DMS153 treated with DMSO at 0.1 percent for 48 hours (cell line): ENCODE measurements at regions not wholly inside any gene's neighbourhood (a gene's known extent, or its start where the extent isn't known, plus 50 kb on each side); places are given as distances from the start of the nearest gene placed in this dataset.

Experiments used
- DNase-seq: peaks from one replicate; lab custom pipeline; 2025; ENCODE audit not compliant: unreplicated experiment; lab: John Stamatoyannopoulos, UW

DNA sequence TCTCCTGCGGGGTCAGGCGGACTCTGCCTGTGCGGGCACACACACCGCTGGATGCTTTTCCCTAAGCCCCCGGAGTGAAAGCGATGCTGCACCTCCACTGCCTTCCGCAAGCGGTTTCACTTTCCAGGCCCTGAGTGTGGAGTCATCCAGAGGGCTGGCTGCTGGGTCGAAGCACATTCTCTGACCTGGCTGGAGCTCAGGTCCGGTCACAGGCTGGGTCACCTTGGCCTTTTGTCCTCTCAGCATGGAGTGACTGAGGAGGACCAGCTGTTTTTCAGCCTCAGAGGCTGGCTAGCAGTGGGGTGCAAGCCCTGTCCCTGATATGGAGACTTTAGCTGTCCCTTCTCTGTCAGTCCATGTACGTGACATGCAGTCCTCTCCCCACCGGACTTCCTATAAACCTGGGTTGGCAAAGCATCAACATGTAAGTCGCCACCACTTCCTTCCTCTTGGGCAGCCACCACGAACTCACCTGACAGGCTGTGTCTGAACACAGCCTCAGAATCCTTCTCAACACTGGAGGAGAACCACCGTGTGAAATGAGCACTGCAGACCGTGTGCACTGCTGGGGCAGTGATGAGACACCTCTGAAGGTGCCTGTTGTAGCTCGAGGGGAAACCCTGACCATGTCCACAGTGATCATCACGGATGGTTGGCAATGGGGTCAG lies 51.3 kb downstream of the GADD45G start:
- DNase-seq: no peak

- no peak for DNase-seq
Measured at GRCh38 chr9:89657295-89657694, 52.5 kb downstream of the GADD45G start.

DNA sequence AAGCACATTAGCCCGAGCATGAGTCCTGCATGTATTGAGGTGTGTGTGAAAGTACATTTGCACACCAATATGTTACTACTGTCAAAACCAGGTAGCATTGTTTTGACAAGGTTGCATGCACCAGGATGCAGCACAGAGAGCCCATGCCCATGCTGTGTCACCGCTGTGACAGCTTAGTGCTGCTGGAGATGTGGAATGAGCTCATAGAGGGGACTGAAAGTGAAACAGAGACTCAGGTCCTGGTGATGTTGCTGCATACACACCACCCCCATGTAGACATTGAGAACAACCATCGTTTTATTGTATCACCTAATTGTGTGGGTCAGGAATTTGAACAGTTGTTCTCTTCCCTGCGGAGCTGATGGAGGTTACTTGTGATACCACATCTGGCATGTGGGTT lies 53.0 kb downstream of the GADD45G start:
- no peak for DNase-seq

DNA sequence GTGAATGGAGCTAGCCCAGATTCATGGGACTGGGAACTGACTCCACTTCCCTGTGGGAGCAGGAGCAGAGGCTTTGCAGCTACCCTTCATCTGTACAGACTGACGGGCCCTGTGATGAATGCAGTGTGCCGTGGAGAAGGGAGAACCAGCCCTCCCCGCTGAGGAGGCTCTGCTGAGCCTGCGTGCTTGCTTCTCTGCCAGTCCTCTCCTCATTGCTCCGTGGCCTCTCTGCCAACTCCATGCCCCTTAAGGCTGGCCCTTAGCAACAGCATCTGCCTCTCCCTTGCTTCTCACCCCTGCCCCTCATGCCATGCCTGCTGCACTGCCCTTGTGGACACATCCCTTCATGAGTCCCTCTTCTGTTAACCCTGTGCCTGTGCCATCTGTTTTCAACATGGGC lies 53.6 kb downstream of the GADD45G start:
- DNase-seq: no peak

GRCh38 chr9:89658931-89659330 lies 54.1 kb downstream of the GADD45G start:
- DNase-seq: no peak

GRCh38 chr9:89659473-89659872 lies 54.7 kb downstream of the GADD45G start:
- DNase-seq: no peak

- DNase-seq: no peak
Measured at GRCh38 chr9:89659891-89660685, 55.3 kb downstream of the GADD45G start.

DNA sequence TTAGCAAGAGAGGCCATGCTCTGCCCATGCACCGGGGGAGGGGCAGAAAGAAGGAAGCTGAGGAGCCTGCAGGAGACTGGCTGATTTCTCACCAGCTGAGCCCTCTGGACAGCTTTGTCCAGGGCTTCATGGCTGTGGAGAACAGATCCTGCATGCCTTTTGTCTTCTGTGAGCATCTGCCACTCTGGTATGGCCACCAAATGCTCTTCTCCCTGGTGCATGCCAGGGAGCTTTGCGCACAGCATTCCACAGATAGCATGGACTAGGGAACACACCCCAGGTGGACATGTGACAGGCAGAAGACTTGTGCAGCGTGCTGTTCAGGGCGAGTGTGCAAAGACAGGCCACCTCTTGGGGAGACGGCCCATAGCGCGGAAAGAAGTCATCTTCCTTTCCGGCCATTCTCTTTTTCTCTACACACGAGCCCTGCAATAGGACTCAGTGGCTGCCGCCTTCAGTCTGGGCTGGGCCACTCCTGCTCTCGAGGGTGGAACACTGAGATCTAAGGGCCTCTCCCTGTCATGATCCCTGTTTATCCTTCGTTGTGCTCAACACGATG lies 56.7 kb downstream of the GADD45G start:
- no peak for DNase-seq

- DNase-seq: peak; percentile 98
Measured at GRCh38 chr9:89661956-89662717, 57.3 kb downstream of the GADD45G start.

DNA sequence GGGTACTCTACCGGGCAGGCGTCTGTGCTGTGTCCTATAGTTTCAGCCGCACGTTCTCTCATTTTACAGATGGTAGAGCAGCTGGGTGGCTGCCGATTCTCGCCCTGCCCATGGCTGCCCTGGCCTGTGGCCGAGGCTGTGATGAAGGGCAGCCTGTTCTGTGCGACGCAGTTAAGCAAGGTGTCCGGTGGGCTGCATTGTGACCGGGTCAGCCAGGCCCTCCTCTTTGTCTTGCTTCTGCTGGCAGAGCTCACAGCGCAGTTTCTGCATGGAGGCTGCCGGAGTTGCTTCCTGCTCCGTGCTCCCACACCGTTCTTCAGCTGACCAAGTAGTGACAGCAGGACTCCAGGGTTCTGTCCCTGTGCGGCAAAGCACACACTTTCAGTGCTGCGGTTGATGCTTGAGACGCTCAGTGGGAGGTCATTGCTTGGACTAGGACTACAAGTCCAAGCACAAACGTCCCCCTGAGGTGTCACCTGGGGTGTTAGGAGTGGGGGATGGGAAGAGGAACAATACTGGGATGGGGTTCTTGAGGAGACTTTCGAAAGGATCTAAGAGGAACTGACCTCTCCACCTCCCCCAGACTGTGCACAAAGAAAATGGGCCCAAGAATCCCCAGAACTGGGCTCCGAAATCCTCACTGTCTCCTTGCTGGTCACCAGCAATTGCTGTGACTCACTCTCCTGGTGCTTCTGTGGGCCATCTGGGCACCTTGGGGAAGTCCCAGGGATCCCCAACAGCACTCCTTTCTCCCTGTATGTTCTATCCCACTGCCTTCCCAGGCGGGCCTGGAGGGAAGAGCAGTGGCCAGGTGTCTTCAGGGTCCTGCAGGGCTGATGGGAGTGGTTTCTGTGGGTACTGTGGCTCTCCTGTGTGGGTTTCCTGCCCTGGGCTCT lies 58.2 kb downstream of the GADD45G start:
- peak; percentile 15 for DNase-seq

DNA sequence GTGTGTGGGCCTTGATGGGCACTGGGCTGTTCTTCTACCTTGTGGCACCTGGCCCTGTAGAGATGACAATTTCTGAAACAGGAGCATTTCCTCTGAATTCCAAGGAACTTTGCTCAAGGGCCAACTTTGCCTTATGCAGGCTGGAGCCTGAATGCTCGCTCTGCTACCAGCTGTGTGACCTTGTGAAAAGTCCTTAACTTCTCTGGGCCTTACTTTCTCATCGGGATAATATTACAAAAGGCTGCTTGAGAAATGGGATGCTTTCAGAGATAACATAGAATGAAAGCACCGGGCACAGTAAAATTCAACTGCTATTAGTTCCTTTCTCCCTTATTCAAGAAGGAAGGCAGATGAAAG lies 58.8 kb downstream of the GADD45G start:
- DNase-seq: no peak

GRCh38 chr9:89664010-89664409 lies 59.2 kb downstream of the GADD45G start:
- DNase-seq: no peak

GRCh38 chr9:89664896-89665329 lies 60.1 kb downstream of the GADD45G start:
- DNase-seq: peak; percentile 95

- no peak for DNase-seq
Measured at GRCh38 chr9:89666364-89666763, 61.6 kb downstream of the GADD45G start.

DNA sequence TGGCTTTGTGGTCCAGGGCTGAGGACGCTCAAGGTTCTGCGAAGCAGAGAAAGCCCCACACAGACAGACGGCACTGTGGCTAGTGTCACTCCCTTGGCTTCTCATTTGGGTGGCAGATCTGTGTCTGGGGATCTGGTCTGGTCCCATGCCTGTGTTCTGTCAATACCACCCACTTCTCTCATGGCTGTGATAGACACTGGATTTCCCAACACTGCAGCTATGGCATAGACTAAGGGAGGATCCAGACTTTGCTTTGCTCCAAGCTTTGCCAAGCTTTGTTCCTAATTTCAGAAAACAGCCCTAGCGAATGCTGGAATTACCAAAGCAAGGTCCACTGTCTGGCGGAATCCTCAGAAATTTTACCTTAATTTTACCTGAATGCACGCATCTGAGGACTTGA lies 62.1 kb downstream of the GADD45G start:
- no peak for DNase-seq

GRCh38 chr9:89667726-89668125 lies 62.9 kb downstream of the GADD45G start:
- DNase-seq: peak; percentile 80

- peak; percentile 78 for DNase-seq
Measured at GRCh38 chr9:89668216-89668865, 63.5 kb downstream of the GADD45G start.

GRCh38 chr9:89668866-89669246 lies 64.0 kb downstream of the GADD45G start:
- no peak for DNase-seq

- no peak for DNase-seq
Measured at GRCh38 chr9:89669361-89669842, 64.6 kb downstream of the GADD45G start.

- no peak for DNase-seq
Measured at GRCh38 chr9:89670114-89670513, 65.3 kb downstream of the GADD45G start.
